Duodenal mucosa (tissue), 2 donors: ENCODE measurements at regions not wholly inside any gene's neighbourhood (a gene's known extent, or its start where the extent isn't known, plus 50 kb on each side); places are given as distances from the start of the nearest gene placed in this dataset.
"Not testable (repeated sequence)": the region's sequence is repeated elsewhere in the genome, so short reads cannot be mapped to it uniquely, and the experiment has no call there.

Experiments used
- H3K27ac ChIP-seq: one replicate; pipeline ENCODE4 v1.7.0; 2013; ENCODE audit warnings: low read depth, low read length
- H3K27me3 ChIP-seq, 2 donors: one replicate each; pipeline ENCODE4 v1.7.0; 2013; ENCODE audit warnings: low read length in 2 of 2, control low read depth in 1 of 2; ENCODE audit not compliant: insufficient read depth in 2 of 2, control insufficient read depth in 1 of 2
- H3K36me3 ChIP-seq, 2 donors: one replicate each; pipeline ENCODE4 v1.7.0; 2013; ENCODE audit warnings: low read length in 2 of 2, control low read depth in 1 of 2; ENCODE audit not compliant: insufficient read depth in 2 of 2, control insufficient read depth in 1 of 2
- H3K4me1 ChIP-seq, 2 donors: one replicate each; pipeline ENCODE4 v1.7.0; 2013; ENCODE audit warnings: low read length in 2 of 2, control low read depth in 1 of 2; ENCODE audit not compliant: insufficient read depth in 2 of 2, control insufficient read depth in 1 of 2
- H3K4me3 ChIP-seq, 2 donors: one replicate each; pipeline ENCODE4 v1.7.0; 2013; ENCODE audit warnings: low read length in 2 of 2, low read depth in 1 of 2
- H3K9ac ChIP-seq, 2 donors: one replicate each; pipeline ENCODE4 v1.7.0; 2013; ENCODE audit warnings: low read length in 2 of 2, low read depth in 1 of 2
- H3K9me3 ChIP-seq, 2 donors: one replicate each; pipeline ENCODE4 v1.7.0; 2013; ENCODE audit warnings: low read length in 2 of 2, control low read depth in 1 of 2; ENCODE audit not compliant: control insufficient read depth in 1 of 2

DNA sequence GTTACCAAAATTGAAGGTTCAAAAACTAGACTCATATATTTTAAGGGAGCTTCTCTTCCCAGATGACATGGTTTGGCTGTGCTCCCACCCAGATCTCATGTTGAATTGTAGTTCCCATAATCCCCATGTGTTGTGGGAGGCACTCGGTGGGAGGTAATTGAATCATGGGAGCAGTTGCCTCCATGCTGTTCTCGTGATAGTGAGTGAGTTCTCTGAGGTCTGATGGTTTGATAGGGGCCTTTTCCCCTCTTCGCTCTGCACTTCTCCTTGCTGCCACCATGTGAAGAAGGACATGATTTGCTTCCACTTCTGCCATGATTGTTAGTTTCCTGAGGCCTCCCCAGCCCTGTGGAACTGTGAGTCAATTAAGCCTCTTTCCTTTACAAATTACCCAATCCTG, 140.1 kb downstream of the MAIP1 start:
- H3K27me3 ChIP-seq: no peaks in the 10 kb centered on the region
- no peaks in the 10 kb centered on the region for H3K4me1 ChIP-seq
- no peak overlapping the region for H3K4me3 ChIP-seq
- no peaks in the 10 kb centered on the region for H3K9me3 ChIP-seq
- H3K27ac ChIP-seq: no peak overlapping the region
- no peaks in the 10 kb centered on the region for H3K36me3 ChIP-seq
- no peak overlapping the region for H3K9ac ChIP-seq

DNA sequence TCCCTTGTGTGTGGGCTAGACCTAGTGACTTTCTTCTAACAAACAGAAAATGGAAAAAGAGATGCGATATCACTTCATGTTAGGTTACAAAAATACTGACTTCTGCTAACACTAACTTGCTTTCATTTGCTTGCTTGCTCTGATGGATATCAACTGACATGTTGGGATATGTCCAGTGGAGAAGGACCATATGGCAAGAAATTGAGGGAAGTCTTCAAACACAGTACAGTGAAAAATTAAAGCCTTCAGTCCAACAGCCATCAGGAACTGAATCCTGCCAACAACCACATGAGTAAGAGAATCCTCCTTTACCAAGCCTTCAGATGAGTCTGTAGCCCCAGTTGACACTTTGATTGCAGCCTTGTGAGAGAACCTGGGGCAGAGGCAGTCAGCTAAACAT, 143.9 kb downstream of the MAIP1 start:
- no peaks in the 10 kb centered on the region for H3K27me3 ChIP-seq
- H3K27ac ChIP-seq: no peak overlapping the region
- no peak overlapping the region for H3K4me3 ChIP-seq
- no peaks in the 10 kb centered on the region for H3K9me3 ChIP-seq
- no peaks in the 10 kb centered on the region for H3K36me3 ChIP-seq
- no peaks in the 10 kb centered on the region for H3K4me1 ChIP-seq
- no peak overlapping the region for H3K9ac ChIP-seq

DNA sequence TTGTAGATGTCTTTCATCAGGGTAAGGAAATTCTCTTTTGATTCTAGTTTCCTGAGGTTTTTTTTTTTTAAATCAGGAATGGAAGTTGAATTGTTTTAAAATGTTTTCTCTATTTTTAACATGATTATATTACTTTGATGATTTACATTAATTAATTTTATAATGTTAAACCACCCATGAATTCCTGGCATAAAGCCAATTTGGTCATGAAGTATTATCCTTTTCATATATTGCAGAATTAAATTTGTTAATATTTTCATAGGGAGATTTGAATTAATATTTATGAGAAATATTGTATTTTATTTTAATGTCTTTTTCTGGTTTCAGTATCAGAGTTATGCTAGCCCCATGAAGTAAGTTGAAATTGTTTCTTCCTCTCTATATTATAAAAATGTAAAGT, 144.6 kb downstream of the MAIP1 start:
- no peaks in the 10 kb centered on the region for H3K4me1 ChIP-seq
- H3K9me3 ChIP-seq: no peaks in the 10 kb centered on the region
- H3K36me3 ChIP-seq: no peaks in the 10 kb centered on the region
- no peak overlapping the region for H3K4me3 ChIP-seq
- no peak overlapping the region for H3K9ac ChIP-seq
- no peaks in the 10 kb centered on the region for H3K27me3 ChIP-seq
- H3K27ac ChIP-seq: no peak overlapping the region

DNA sequence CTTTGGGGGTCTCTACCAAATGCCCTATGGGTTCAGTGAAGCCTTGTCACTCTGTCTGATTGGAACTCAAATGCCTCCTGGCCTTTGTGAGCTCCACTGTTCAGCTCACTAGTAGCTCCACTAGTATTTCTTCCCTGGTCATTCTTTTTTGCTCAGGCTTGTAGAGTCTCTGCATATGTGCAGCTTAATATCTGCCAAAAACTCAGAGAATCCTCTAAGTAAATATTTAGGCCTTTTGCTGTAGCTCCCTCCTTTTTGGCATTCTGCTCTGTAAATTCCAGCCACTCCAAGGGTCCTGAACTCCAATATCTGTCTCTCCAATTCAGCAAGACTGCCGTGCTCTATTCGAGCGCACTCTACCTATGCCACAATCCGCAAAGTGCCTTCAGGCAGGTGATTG, 146.5 kb downstream of the MAIP1 start:
- no peaks in the 10 kb centered on the region for H3K36me3 ChIP-seq
- H3K4me3 ChIP-seq: no peak overlapping the region
- no peaks in the 10 kb centered on the region for H3K4me1 ChIP-seq
- no peaks in the 10 kb centered on the region for H3K9me3 ChIP-seq
- H3K27ac ChIP-seq: no peak overlapping the region
- no peak overlapping the region for H3K9ac ChIP-seq
- no peaks in the 10 kb centered on the region for H3K27me3 ChIP-seq

DNA sequence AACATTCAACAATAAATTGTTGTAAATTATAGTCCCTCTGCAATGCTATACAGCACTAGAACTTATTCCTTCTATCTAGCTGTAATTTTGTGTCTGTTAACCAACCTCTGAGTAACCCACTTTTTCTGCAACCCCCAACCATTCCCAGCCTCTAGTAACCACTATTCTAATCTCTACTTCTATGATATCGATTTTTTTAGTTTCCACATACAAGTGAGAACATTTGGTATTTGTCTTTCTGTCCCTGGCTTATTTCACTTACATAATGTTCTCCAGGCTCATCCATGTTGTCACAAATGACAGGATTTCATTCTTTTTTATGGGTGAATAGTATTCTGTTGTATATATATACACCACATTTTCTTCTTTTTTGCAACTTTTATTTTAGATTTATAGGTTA, 147.6 kb downstream of the MAIP1 start:
- Histone ChIP-seq H3K9ac (no peak overlapping the region), H3K27ac (no peak overlapping the region), H3K4me3 (no peak overlapping the region), H3K9me3 (no peaks in the 10 kb centered on the region), H3K27me3 (no peaks in the 10 kb centered on the region), H3K4me1 (no peaks in the 10 kb centered on the region), H3K36me3 (no peaks in the 10 kb centered on the region)

DNA sequence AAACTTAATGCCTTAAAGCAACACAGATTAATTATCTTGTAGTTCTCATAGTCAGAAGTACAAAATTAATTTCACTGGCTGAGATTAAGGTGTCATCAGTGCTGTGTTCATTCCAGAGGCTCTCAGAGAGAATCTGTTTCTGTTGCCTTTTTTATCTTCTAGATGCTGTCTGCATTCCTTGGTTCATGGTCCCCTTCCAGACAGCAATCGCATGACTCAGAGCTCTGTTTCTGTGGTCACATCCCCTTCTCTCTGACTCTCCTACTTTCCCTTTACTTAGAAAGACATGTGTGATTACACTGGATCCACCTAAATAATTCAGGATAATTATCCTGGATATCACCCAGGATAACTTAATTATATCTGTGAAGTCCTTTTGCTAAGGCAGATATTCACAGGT, 148.6 kb downstream of the MAIP1 start:
- Histone ChIP-seq H3K9me3 (no peaks in the 10 kb centered on the region), H3K27ac (no peak overlapping the region), H3K36me3 (no peaks in the 10 kb centered on the region), H3K27me3 (no peaks in the 10 kb centered on the region), H3K4me1 (no peaks in the 10 kb centered on the region), H3K9ac (no peak overlapping the region), H3K4me3 (no peak overlapping the region)

DNA sequence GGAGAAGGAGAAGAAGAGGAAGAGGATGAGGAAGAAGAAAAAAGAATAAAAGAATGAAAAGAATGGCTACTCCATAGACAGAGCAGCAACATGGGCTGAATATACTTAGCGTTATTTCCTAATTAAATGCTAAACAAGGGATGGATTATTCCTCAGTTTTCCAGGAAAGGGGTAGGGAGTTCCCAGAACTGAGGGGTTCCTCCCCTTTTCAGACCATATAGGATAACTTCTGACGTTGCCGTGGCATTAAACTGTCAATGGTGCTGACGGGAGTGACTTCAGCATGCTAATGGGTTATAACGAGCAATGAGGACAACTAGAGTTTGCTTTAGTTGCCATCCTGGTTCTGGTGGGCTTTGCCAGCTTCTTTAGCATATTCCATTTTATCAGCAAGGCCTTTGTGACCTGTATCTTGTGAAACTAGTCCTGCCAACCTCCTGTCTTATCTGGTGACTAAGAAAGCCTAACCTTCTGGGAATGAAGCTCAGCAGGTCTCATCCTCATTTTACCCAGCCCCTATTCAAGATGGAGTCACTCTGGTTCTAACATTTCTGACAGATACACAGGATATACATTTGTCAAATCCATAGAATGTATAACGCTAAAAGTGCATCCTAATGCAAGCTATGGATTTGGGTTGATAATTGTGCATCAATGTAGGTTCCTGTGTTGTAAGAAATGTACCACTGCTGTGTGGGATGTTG, 152.3 kb downstream of the MAIP1 start:
- no peak overlapping the region for H3K4me3 ChIP-seq
- H3K9me3 ChIP-seq: no peaks in the 10 kb centered on the region
- no peak overlapping the region for H3K9ac ChIP-seq
- H3K36me3 ChIP-seq: no peaks in the 10 kb centered on the region
- peaks cover 0 to 5% of the 10 kb centered on the region in 2 donors for H3K4me1 ChIP-seq
- H3K27ac ChIP-seq: no peak overlapping the region
- no peaks in the 10 kb centered on the region for H3K27me3 ChIP-seq

DNA sequence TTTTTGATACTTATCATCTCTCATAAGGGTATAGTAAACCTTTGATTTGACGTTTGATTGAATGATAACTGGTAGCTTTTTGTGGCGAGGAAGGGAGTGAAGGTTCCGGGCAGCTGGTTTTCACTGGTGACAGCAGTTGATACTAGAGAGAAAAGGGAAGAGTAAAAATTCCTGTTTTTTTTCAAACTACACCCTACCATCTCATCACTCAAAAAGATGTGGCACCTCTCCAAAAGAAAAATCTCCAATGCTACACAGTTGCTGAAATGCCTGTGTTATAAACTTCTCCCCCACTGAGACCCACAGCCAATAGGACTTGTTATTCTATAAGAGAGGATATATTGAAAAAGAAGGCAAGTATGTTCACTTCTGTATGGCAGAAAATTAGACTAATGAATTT, 154.0 kb downstream of the MAIP1 start:
- Histone ChIP-seq H3K9me3 (no peaks in the 10 kb centered on the region), H3K27ac (no peak overlapping the region), H3K9ac (no peak overlapping the region), H3K4me1 (peaks cover 0 to 5% of the 10 kb centered on the region in 2 donors), H3K36me3 (no peaks in the 10 kb centered on the region), H3K27me3 (no peaks in the 10 kb centered on the region), H3K4me3 (no peak overlapping the region)

DNA sequence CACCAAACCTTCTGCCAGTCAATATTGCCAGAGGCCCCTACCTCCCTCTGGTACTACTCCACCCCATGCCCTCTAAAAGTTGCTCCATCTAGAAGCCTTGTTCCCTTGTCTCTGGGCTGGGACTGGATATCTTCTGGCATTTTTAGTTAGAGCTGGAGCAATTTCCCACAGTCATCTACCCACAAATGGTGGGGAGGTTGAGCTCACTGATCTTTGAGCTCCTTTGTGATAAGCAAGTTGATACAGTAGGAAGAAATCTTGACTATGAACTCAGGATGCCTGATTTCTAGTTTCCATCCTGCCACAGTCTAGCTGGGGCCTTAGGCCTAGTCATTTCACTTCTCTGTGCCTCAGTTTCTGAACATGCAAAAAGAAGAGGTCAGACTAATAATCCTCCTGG, 155.0 kb downstream of the MAIP1 start:
- H3K27me3 ChIP-seq: no peaks in the 10 kb centered on the region
- H3K4me1 ChIP-seq: peaks cover 0 to 5% of the 10 kb centered on the region in 2 donors
- H3K27ac ChIP-seq: no peak overlapping the region
- no peak overlapping the region for H3K9ac ChIP-seq
- H3K9me3 ChIP-seq: no peaks in the 10 kb centered on the region
- H3K36me3 ChIP-seq: no peaks in the 10 kb centered on the region
- H3K4me3 ChIP-seq: no peak overlapping the region

DNA sequence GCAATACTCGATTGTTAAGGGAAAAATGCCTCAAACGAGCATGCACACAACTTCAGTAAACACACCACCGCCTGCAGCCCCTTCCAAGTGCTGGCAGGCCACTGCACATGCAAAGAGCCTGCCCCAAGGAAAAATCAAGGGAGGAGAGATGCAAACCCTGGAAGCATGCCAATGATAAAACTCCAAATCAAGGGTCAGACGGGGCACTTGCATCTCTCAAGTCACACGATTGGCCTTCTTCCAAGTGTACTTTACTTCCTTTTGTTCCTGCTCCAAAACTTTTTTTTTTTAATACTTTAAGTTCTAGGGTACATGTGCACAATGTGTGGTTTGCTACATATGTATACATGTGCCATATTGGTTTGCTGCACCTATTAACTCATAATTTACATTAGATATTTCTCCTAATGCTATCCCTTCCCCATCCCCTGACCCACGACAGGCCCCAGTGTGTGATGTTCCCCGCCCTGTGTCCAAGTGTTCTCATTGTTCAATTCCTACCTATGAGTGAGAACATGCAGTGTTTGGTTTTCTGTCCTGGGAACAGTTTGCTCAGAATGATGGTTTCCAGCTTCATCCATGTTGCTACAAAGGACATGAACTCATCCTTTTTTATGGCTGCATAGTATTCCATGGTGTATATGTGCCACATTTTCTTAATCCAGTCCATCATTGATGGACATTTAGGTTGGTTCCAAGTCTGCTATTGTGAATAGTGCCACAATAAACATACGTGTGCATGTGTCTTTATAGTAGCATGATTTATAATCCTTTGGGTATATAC, 157.8 kb downstream of the MAIP1 start:
- not testable (repeated sequence) for H3K9ac ChIP-seq, H3K27me3 ChIP-seq, H3K27ac ChIP-seq, H3K4me1 ChIP-seq, H3K4me3 ChIP-seq, H3K9me3 ChIP-seq, H3K36me3 ChIP-seq
